PC-3 (cell line): ENCODE measurements at regions not wholly inside any gene's neighbourhood (a gene's known extent, or its start where the extent isn't known, plus 50 kb on each side); places are given as distances from the start of the nearest gene placed in this dataset.

Experiments
- ATAC-seq: fragments of 200-7000 bp; cut with Tn5 transposase; 2 replicates; pipeline ENCODE4 v1.9.1; 2020; ENCODE audit warnings: mild to moderate bottlenecking, moderate library complexity
- BruUV-seq: library from RNA; stranded (reverse); fragments of 400-500 nt; replicated peaks from 2 replicates; lab custom pipeline; 2021; lab: Mats Ljungman, UMichigan
- CTCF ChIA-PET: fragments of 300-600 bp; sonication (Branson Sonifier 250); formaldehyde crosslinking; loops from one replicate; lab custom pipeline; 2022; ENCODE audit warnings: antibody characterized with exemption; lab: Charles Lee
- POLR2A ChIA-PET: fragments of 300-600 bp; sonication (Branson Sonifier 250); formaldehyde crosslinking; loops from one replicate; lab custom pipeline; 2022; ENCODE audit warnings: antibody characterized with exemption; ENCODE audit not compliant: unreplicated experiment; lab: Charles Lee
- DNase-seq: peaks from one replicate; pipeline ENCODE4 v3.0.0-alpha.2; 2015
- H2AFZ ChIP-seq: fragments of 300-600 bp; sonication (generic); 2 replicates; pipeline ENCODE4 v1.6.0; 2016; ENCODE audit warnings: antibody characterized with exemption, low read length
- H3F3A ChIP-seq: fragments of 300-600 bp; sonication (generic); one replicate; pipeline ENCODE4 v1.6.0; 2017; ENCODE audit warnings: antibody characterized with exemption, low read length, control low read depth, mild to moderate bottlenecking; ENCODE audit not compliant: unreplicated experiment
- H3K27ac ChIP-seq: fragments of 300-600 bp; sonication (generic); 2 replicates; pipeline ENCODE4 v1.5.1; 2016; ENCODE audit warnings: mild to moderate bottlenecking, low read length
- H3K27me3 ChIP-seq: fragments of 300-600 bp; sonication (generic); 2 replicates; pipeline ENCODE4 v1.6.1; 2016; ENCODE audit warnings: low read length, mixed read lengths
- H3K36me3 ChIP-seq: fragments of 300-600 bp; sonication (generic); 2 replicates; pipeline ENCODE4 v1.6.1; 2016; ENCODE audit warnings: low read depth, mixed run types, low read length, mixed read lengths
- H3K4me1 ChIP-seq: fragments of 300-600 bp; sonication (generic); 2 replicates; pipeline ENCODE4 v1.5.1; 2016; ENCODE audit warnings: low read length; ENCODE audit not compliant: insufficient read depth
- H3K4me2 ChIP-seq: fragments of 300-600 bp; sonication (generic); 2 replicates; pipeline ENCODE4 v1.6.0; 2016; ENCODE audit warnings: low read length
- H3K4me3 ChIP-seq: fragments of 300-600 bp; sonication (generic); 2 replicates; pipeline ENCODE4 v1.5.1; 2016; ENCODE audit warnings: mild to moderate bottlenecking, low read length, mixed read lengths
- H3K79me2 ChIP-seq: fragments of 300-600 bp; sonication (generic); 2 replicates; pipeline ENCODE4 v1.6.1; 2017; ENCODE audit warnings: low read length, mixed read lengths
- H3K9ac ChIP-seq: fragments of 300-600 bp; sonication (generic); 2 replicates; pipeline ENCODE4 v1.6.0; 2016; ENCODE audit warnings: mild to moderate bottlenecking, low read length
- H3K9me2 ChIP-seq: fragments of 300-600 bp; sonication (generic); replicated peaks from 2 replicates; pipeline ENCODE4 v1.6.1; 2016; ENCODE audit warnings: mixed run types, low read length, mixed read lengths
- H3K9me3 ChIP-seq: fragments of 300-600 bp; sonication (generic); 2 replicates; pipeline ENCODE4 v1.6.1; 2016; ENCODE audit warnings: low read length, mixed read lengths
- H4K20me1 ChIP-seq: fragments of 300-600 bp; sonication (generic); 2 replicates; pipeline ENCODE4 v1.6.1; 2016; ENCODE audit warnings: low read length, mixed read lengths
- EZH2 ChIP-seq: fragments of 300-600 bp; sonication (generic); IDR thresholded peaks from one replicate; pipeline ENCODE4 v1.6.1; 2017; ENCODE audit warnings: antibody characterized with exemption, mild to moderate bottlenecking, low read length; ENCODE audit not compliant: unreplicated experiment
- EZH2phosphoT487 ChIP-seq: fragments of 300-600 bp; sonication (generic); IDR thresholded peaks from 2 replicates; pipeline ENCODE4 v1.6.1; 2018; ENCODE audit warnings: mild to moderate bottlenecking, antibody characterized with exemption, low read length, borderline replicate concordance
- intact Hi-C: fragments of 100-400 bp; cut with micrococcal nuclease; formaldehyde crosslinking; loops from 2 replicates; pipeline ENCODE4 v1.9.0; 2023
- TF ChIP-seq, protein P1 (sequence below): fragments of 300-600 bp; sonication (generic); conservative IDR thresholded peaks from 2 replicates; pipeline ENCODE4 v1.5.1; 2017; ENCODE audit warnings: antibody characterized with exemption, low read depth, mild to moderate bottlenecking, low read length

DNA sequence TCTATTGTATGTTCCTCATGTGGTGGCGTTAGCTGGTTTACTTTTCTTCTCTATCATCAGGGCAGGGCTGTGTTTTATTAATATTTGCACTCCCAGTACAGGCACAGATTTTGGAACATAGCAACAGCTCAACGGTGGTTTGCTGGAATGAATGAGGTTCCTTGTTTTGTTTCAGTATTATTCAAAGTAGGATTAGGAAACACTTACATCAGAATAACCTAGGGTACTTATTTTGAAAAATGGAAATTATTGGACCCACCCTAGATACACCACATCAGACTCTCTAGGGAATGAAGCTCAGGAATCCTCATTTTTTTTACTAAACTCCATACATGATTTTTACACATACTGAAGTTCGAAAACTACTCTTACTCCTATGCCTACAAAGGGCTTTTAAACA, 108.8 kb upstream of the ENPEP start:
- intact Hi-C loops: no loop called here
- CTCF ChIA-PET: interaction anchor here (0.5 kb wide), 1 partner anchor 52 kb away, joined by 4 read pairs; no protein-coding TSS in a partner anchor
- H2AFZ ChIP-seq: no peak overlapping the region

DNA sequence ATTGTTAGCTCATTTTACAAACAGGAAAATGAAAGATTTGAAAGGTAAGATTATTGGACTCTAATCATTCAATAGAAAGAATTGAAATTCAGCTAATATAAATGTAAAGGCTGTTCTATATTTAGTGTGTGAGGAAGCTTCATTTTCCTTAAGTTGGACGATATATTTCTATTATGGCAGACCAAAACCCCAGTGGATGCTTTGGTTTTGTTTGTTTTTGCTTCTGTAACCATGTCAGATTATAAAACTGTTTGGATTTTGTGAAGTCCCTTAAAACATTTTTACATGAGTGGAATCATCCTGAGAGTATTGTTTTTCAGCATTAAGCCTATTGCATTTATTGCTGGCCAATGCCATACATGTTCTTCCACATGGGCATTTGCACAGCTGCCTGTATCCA, 110.2 kb upstream of the ENPEP start:
- H3K4me2 ChIP-seq: no peak overlapping the region
- no peak overlapping the region for H3K9ac ChIP-seq
- POLR2A ChIA-PET: no interaction called here
- DNase-seq (no peak), ATAC-seq (no peak)
- no peaks in the 10 kb centered on the region for H3K9me2 ChIP-seq
- BruUV-seq: no TSS peak
- no peaks in the 10 kb centered on the region for H3F3A ChIP-seq
- no peak overlapping the region for H3K4me3 ChIP-seq
- H4K20me1 ChIP-seq: no peaks in the 10 kb centered on the region
- CTCF ChIA-PET: no interaction called here
- H3K9me3 ChIP-seq: no peaks in the 10 kb centered on the region
- no peaks in the 10 kb centered on the region for H3K79me2 ChIP-seq
- H3K36me3 ChIP-seq: no peaks in the 10 kb centered on the region
- intact Hi-C loops: no loop called here
- peaks cover 18% of the 10 kb centered on the region for H3K4me1 ChIP-seq
- H3K27me3 ChIP-seq: no peaks in the 10 kb centered on the region; the same call in 1 of the 2 replicates
- H3K27ac ChIP-seq: no peak overlapping the region
- TF ChIP-seq EZH2 (no peak), EZH2phosphoT487 (no peak)
- TF ChIP-seq, protein P1, sequence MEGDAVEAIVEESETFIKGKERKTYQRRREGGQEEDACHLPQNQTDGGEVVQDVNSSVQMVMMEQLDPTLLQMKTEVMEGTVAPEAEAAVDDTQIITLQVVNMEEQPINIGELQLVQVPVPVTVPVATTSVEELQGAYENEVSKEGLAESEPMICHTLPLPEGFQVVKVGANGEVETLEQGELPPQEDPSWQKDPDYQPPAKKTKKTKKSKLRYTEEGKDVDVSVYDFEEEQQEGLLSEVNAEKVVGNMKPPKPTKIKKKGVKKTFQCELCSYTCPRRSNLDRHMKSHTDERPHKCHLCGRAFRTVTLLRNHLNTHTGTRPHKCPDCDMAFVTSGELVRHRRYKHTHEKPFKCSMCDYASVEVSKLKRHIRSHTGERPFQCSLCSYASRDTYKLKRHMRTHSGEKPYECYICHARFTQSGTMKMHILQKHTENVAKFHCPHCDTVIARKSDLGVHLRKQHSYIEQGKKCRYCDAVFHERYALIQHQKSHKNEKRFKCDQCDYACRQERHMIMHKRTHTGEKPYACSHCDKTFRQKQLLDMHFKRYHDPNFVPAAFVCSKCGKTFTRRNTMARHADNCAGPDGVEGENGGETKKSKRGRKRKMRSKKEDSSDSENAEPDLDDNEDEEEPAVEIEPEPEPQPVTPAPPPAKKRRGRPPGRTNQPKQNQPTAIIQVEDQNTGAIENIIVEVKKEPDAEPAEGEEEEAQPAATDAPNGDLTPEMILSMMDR: no peak
- no peak overlapping the region for H2AFZ ChIP-seq

More for the DNA sequence above, 108.8 kb upstream of the ENPEP start:
- Histone ChIP-seq H3K27me3 (no peaks in the 10 kb centered on the region; the same call in 1 of the 2 replicates), H3K27ac (no peak overlapping the region), H3F3A (no peaks in the 10 kb centered on the region), H3K9me3 (no peaks in the 10 kb centered on the region), H3K4me1 (peaks cover 8% of the 10 kb centered on the region), H3K36me3 (no peaks in the 10 kb centered on the region), H3K4me2 (no peak overlapping the region), H3K79me2 (no peaks in the 10 kb centered on the region), H3K9me2 (no peaks in the 10 kb centered on the region), H3K4me3 (no peak overlapping the region), H4K20me1 (no peaks in the 10 kb centered on the region), H3K9ac (no peak overlapping the region)
- POLR2A ChIA-PET: no interaction called here
- BruUV-seq: no TSS peak
- DNase-seq (no peak), ATAC-seq (no peak)
- TF ChIP-seq, protein P1: no peak
- TF ChIP-seq EZH2phosphoT487 (no peak), EZH2 (no peak)

DNA sequence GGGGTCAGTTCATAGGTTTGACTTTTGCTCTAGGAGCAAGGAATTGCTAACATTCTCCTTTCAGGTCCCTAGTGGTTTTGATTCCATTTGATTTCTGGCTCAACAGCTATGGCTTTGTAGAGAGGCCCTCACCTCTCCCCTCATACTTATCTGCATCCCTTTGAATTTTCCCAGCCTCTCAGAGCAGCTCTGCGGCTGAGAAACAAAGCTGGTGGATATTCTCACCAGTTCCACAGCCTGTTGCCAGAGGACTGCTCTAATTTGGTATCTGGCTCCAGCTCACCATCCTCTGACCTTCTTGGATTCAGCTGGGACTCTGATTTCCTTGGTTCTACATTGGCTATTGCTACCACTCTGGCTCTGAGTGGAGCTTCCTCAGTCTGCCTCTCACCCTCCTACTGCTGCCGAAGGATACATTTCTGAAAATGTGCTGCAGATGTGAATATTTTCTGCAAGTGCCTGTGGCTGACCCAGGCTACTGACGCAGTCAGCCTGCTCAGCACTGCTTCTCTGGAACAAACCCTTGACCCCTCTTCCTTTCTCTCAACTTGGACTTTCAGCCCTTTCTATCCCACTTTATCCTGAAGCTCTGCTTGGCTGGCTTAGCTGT, 110.9 kb upstream of the ENPEP start:
- no peak overlapping the region for H3K9ac ChIP-seq
- no TSS peak for BruUV-seq
- CTCF ChIA-PET: no interaction called here
- H3K27ac ChIP-seq: no peak overlapping the region
- no peaks in the 10 kb centered on the region for H3K79me2 ChIP-seq
- H3K9me2 ChIP-seq: no peaks in the 10 kb centered on the region
- H2AFZ ChIP-seq: no peak overlapping the region
- no peaks in the 10 kb centered on the region; the same call in 1 of the 2 replicates for H3K27me3 ChIP-seq
- no peak overlapping the region for H3K4me3 ChIP-seq
- no peaks in the 10 kb centered on the region for H4K20me1 ChIP-seq
- no peaks in the 10 kb centered on the region for H3K36me3 ChIP-seq
- H3K4me2 ChIP-seq: no peak overlapping the region
- ATAC-seq (no peak), DNase-seq (no peak)
- no peaks in the 10 kb centered on the region for H3K9me3 ChIP-seq
- H3F3A ChIP-seq: no peaks in the 10 kb centered on the region
- POLR2A ChIA-PET: no interaction called here
- intact Hi-C loops: no loop called here
- H3K4me1 ChIP-seq: peaks cover 18% of the 10 kb centered on the region
- no peak for TF ChIP-seq EZH2
- TF ChIP-seq, protein P1: no peak
- no peak for TF ChIP-seq EZH2phosphoT487
